Stomach (tissue), 8 donors: ENCODE measurements at regions not wholly inside any gene's neighbourhood (a gene's known extent, or its start where the extent isn't known, plus 50 kb on each side); places are given as distances from the start of the nearest gene placed in this dataset.

Source experiments
- DNase-seq, 2 donors: peaks; one replicate each; pipeline versions ENCODE4 v3.0.0 to v3.0.0-alpha.2; 2013 to 2019
- H3K27ac ChIP-seq, 5 donors: fragments of 200-600 bp in 4 of 5; sonication (generic) in 4 of 5; one replicate each; pipeline ENCODE4 v1.5.1; 2013 to 2019; ENCODE audit warnings: mild to moderate bottlenecking in 1 of 5, moderate library complexity in 1 of 5
- H3K27me3 ChIP-seq, 3 donors: fragments of 200-600 bp; sonication (generic); one replicate each; pipeline ENCODE4 v1.5.1; 2017 to 2019; ENCODE audit warnings: mixed run types in 1 of 3
- H3K36me3 ChIP-seq, 4 donors: fragments of 200-600 bp; sonication (generic); 1 replicate in 3 of 4; 2 replicates in 1 of 4; pipeline ENCODE4 v1.5.1; 2016 to 2019
- H3K4me1 ChIP-seq, 4 donors: fragments of 200-600 bp; sonication (generic); one replicate each; pipeline ENCODE4 v1.5.1; 2016 to 2019
- H3K4me3 ChIP-seq, 4 donors: fragments of 200-600 bp; sonication (generic) in 3 of 4; one replicate each; pipeline ENCODE4 v1.5.1; 2016 to 2019; ENCODE audit warnings: mild to moderate bottlenecking in 1 of 4
- H3K9me3 ChIP-seq, 4 donors: fragments of 200-600 bp; sonication (generic); one replicate each; pipeline ENCODE4 v1.5.1; 2016 to 2019
- EP300 ChIP-seq: sonication (generic); formaldehyde crosslinking; IDR thresholded peaks from one replicate; pipeline ENCODE4 v1.6.1; 2017; ENCODE audit warnings: antibody characterized with exemption
- POLR2A ChIP-seq, 4 donors: fragments of 450-650 bp; IDR thresholded peaks; one replicate each; pipeline ENCODE4 v1.6.1; 2016; ENCODE audit warnings: antibody characterized with exemption in 4 of 4, control low read depth in 2 of 4, mild to moderate bottlenecking in 1 of 4, moderate library complexity in 1 of 4
- POLR2AphosphoS5 ChIP-seq, 3 donors: sonication (generic); formaldehyde crosslinking; IDR thresholded peaks; one replicate each; pipeline ENCODE4 v1.6.1; 2016; ENCODE audit warnings: antibody characterized with exemption in 3 of 3
- WGBS, 5 donors: extraction: QIAGEN DNeasy Blood & Tissue Kit in 3 of 5; methylation state at CpG; one replicate each; pipeline versions ENCODE4 v1.1.5 to v1.1.7; 2013 to 2018; 5-methylcytosine and 5-hydroxymethylcytosine counted together
- intact Hi-C: fragments of 100-400 bp; cut with DNase I; formaldehyde crosslinking; loops from one replicate; pipeline ENCODE4 v1.15.1; 2023; ENCODE audit warnings: low total_unique reads
- TF ChIP-seq, protein P1 (sequence below), 7 experiments: fragments of 450-650 bp in 4 of 7; fragments of 200-600 bp in 3 of 7; sonication (generic) in 3 of 7; IDR thresholded peaks; one replicate each; pipeline ENCODE4 v1.5.1; 2016 to 2019; ENCODE audit warnings: antibody characterized with exemption in 7 of 7, control low read depth in 2 of 7, mild to moderate bottlenecking in 1 of 7
- donor health status: healthy with polysubstance abuse.
- donor health status: Bipolar disorder and iron deficiency.
- donor health status: healthy.

DNA sequence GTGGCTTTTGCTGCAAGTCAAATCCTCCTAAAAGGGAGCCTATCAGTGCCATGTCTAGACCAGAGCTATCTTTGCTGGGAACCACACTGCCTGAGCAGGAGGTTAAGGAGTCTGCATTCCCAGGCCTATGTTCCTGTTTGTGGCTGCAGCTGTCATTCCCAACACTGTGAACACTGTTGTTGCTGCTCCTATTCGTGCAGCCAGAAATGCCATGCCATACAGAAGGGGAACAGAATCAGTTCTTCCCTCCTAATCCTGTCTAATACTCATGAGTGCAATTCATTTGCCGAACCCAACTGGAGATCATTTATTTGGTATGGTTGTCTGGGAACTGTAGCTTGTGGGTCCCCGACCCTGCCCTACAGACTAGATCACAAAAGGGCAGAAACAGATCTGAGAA, 406.5 kb upstream of the GJE1 start:
- WGBS, 5 donors = 64 to 81% (median 66%) methylated on average over 3 of the region's 3 CpGs
- Histone ChIP-seq H3K4me3 (no peak overlapping the region), H3K27me3 (no peaks in the 10 kb centered on the region), H3K27ac (no peak overlapping the region), H3K36me3 (no peaks in the 10 kb centered on the region), H3K9me3 (no peaks in the 10 kb centered on the region), H3K4me1 (no peaks in the 10 kb centered on the region)
- no peak for DNase-seq
- TF ChIP-seq EP300 (no peak), POLR2AphosphoS5 (IDR thresholded peaks at IDR 0.05) (no peak), POLR2A (IDR thresholded peaks at IDR 0.05) (no peak)
- TF ChIP-seq, protein P1, sequence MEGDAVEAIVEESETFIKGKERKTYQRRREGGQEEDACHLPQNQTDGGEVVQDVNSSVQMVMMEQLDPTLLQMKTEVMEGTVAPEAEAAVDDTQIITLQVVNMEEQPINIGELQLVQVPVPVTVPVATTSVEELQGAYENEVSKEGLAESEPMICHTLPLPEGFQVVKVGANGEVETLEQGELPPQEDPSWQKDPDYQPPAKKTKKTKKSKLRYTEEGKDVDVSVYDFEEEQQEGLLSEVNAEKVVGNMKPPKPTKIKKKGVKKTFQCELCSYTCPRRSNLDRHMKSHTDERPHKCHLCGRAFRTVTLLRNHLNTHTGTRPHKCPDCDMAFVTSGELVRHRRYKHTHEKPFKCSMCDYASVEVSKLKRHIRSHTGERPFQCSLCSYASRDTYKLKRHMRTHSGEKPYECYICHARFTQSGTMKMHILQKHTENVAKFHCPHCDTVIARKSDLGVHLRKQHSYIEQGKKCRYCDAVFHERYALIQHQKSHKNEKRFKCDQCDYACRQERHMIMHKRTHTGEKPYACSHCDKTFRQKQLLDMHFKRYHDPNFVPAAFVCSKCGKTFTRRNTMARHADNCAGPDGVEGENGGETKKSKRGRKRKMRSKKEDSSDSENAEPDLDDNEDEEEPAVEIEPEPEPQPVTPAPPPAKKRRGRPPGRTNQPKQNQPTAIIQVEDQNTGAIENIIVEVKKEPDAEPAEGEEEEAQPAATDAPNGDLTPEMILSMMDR (IDR thresholded peaks at IDR 0.05) = no peak
- intact Hi-C loops = no loop called here

- Histone ChIP-seq H3K27ac (no peak overlapping the region), H3K9me3 (no peaks in the 10 kb centered on the region), H3K27me3 (no peaks in the 10 kb centered on the region), H3K4me1 (no peaks in the 10 kb centered on the region), H3K36me3 (no peaks in the 10 kb centered on the region), H3K4me3 (no peak overlapping the region)
- intact Hi-C loops = no loop called here
- DNase-seq = no peak
- 79 to 100% (median 95%) methylated on average over 1 of the region's 1 CpG for WGBS, 5 donors
- TF ChIP-seq POLR2A (IDR thresholded peaks at IDR 0.05) = no peak
- no peak for TF ChIP-seq EP300
- TF ChIP-seq, protein P1 (IDR thresholded peaks at IDR 0.05) = no peak
- no peak for TF ChIP-seq POLR2AphosphoS5 (IDR thresholded peaks at IDR 0.05)
These were observed 408.0 kb upstream of the GJE1 start for GRCh38 chr6:141724731-141725130.

DNA sequence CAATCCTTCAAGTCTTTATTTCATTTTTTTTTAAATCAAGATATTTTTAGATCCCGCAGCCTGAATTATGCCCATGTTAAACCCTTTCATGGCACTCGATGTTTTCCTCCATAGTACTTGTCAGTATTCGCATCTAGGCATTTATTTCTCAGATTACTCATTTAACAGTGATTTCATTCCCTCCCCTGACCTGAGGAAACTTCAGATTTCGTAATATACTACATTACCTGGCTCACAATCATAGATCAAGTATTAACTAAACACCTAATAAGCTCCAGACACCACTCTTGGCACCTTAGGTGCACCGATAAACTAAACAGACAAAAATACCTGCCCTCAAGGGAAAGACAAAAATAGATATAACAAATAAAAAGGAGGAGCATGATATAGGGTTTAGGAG, 413.2 kb upstream of the GJE1 start:
- H3K36me3 ChIP-seq = no peaks in the 10 kb centered on the region
- no peaks in the 10 kb centered on the region for H3K27me3 ChIP-seq
- intact Hi-C loops = no loop called here
- no peak overlapping the region for H3K4me3 ChIP-seq
- no peak for DNase-seq
- TF ChIP-seq, protein P1 (IDR thresholded peaks at IDR 0.05) = no peak
- no peaks in the 10 kb centered on the region for H3K4me1 ChIP-seq
- no peaks in the 10 kb centered on the region for H3K9me3 ChIP-seq
- WGBS, 5 donors = 74 to 81% (median 79%) methylated on average over 5 of the region's 5 CpGs
- H3K27ac ChIP-seq = no peak overlapping the region

GRCh38 chr6:141705431-141705830, 427.3 kb upstream of the GJE1 start:
- DNase-seq = no peak
- no peaks in the 10 kb centered on the region for H3K36me3 ChIP-seq
- no peak overlapping the region for H3K4me3 ChIP-seq
- no peaks in the 10 kb centered on the region for H3K4me1 ChIP-seq
- no peak overlapping the region for H3K27ac ChIP-seq
- WGBS, 5 donors = 70 to 77% (median 74%) methylated on average over 3 of the region's 3 CpGs
- H3K27me3 ChIP-seq = no peaks in the 10 kb centered on the region
- no peak for TF ChIP-seq POLR2A (IDR thresholded peaks at IDR 0.05)
- TF ChIP-seq POLR2AphosphoS5 (IDR thresholded peaks at IDR 0.05) = no peak
- TF ChIP-seq EP300 = no peak
- TF ChIP-seq, protein P1 (IDR thresholded peaks at IDR 0.05) = no peak
- no peaks in the 10 kb centered on the region for H3K9me3 ChIP-seq
- intact Hi-C loops = no loop called here

GRCh38 chr6:141704151-141704550, 428.6 kb upstream of the GJE1 start:
- H3K4me1 ChIP-seq = no peaks in the 10 kb centered on the region
- intact Hi-C loops = no loop called here
- 36 to 60% (median 52%) methylated on average over 1 of the region's 1 CpG for WGBS, 5 donors
- H3K9me3 ChIP-seq = no peaks in the 10 kb centered on the region
- DNase-seq = no peak
- no peaks in the 10 kb centered on the region for H3K36me3 ChIP-seq
- no peaks in the 10 kb centered on the region for H3K27me3 ChIP-seq
- TF ChIP-seq POLR2A (IDR thresholded peaks at IDR 0.05) = no peak
- TF ChIP-seq, protein P1 (IDR thresholded peaks at IDR 0.05) = no peak
- TF ChIP-seq POLR2AphosphoS5 (IDR thresholded peaks at IDR 0.05) = no peak
- TF ChIP-seq EP300 = no peak
- H3K27ac ChIP-seq = no peak overlapping the region
- H3K4me3 ChIP-seq = no peak overlapping the region
